ENCODE measurements at regions not wholly inside any gene's neighbourhood (a gene's known extent, or its start where the extent isn't known, plus 50 kb on each side); places are given as distances from the start of the nearest gene placed in this dataset.

GRCh38 chr6:56715741-56716140 lies 73.1 kb upstream of the DST start:
- no peak for DNase-seq (ENCODE audit: low read depth)

DNA sequence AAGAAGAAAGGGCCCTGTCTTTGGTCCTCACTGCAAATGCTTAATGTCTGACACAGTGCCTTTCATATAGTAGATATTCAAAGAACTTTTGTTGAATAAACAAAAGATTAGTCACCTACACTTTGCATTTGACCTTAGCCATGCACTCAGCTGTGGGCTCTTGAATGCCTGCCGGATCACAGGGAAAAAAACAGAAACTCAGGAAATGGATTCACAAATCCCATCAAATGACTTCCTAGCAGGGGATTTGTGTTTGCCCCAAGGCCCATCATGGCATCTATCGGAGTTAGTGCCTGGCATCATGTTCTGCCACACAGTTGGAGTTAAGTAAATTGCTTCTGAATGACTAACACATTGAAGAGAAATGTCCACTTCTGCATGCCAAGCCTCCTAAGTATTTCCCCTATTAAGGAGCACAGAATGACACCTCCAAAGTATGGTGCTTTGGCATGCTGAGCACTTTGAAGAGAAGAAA lies 72.3 kb upstream of the DST start:
- no peak for DNase-seq (ENCODE audit: low read depth)

- DNase-seq (ENCODE audit: low read depth), result no peak
These were observed 71.6 kb upstream of the DST start for GRCh38 chr6:56714273-56714672.

- DNase-seq (ENCODE audit: low read depth), result no peak
These were observed 70.6 kb upstream of the DST start for GRCh38 chr6:56713254-56713672.

DNA sequence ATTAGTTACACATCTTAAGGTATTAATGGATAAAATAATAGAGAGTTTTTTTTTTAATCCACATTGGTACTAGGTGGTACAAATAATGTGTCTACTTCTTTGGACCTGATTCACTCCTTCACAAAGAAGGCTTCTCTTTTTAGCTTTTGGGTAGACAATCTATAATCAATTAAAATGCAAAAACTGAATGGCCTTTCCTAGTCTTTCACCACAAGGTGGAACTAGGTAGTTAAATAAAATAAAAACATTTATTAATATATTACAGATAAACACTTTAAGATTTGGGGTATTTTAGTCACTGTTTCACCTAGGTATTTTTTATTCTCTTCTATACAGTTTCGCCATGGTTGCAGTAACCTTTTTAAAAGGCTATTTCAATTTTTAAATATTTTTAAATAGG lies 68.3 kb upstream of the DST start:
- DNase-seq (ENCODE audit: low read depth), result no peak

DNA sequence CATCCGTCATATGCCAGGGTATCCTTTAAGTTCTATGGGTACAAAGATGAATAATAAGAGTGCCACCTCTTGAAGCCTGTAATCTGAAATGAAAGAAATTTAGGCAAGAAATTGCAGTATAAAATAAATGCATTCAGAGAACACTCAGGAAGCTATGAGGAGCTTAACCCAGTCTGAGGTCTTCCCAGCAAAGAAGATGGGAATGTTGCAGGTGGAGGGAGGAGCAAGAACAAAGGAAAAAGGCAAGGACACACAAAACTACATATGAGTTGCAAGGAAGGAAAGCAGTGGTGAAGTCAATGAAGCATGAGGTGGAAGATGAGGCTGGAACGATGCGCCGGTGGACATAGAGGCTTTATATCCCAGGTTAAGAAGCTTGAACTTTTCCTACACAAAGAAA lies 67.0 kb upstream of the DST start:
- no peak for DNase-seq (ENCODE audit: low read depth)

- DNase-seq (ENCODE audit: low read depth), result no peak
These were observed 66.3 kb upstream of the DST start for GRCh38 chr6:56708810-56709597.

DNA sequence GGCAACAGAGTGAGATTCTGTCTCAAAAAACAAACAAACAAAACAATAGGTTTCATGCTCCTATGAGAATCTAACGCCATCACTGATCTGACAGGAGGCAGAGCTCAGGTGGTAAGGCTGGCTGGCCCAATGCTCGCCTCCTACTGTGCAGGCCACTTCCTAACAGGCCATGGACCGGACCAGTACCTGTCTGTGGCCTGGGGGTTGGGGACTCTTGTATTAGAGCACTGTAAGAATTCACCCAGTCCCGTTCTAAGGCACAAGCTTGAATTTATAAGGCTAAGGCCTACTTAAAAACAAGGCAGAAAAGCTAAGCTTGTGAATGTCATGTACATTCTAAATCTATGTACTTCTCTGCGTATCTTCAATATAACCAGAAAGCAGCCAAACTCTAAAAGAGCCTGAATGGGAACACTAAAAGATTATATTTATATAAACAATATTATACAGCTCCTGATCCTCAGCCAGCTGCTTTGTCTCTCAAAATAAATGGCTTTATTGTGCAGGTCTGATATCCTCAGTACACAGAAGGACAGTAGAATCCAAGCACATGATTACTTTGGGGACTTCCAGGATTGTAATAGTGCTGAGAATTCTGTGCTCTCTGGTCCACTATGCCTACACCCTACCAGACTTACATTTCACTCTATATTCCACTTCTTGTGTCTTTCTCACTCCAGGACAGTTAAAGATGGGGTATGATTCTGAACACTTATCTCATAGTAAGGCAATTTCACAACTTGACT lies 64.5 kb upstream of the DST start:
- no peak for DNase-seq (ENCODE audit: low read depth)

- DNase-seq (ENCODE audit: low read depth), result no peak
These were observed 56.5 kb upstream of the DST start for GRCh38 chr6:56699066-56699654.

DNA sequence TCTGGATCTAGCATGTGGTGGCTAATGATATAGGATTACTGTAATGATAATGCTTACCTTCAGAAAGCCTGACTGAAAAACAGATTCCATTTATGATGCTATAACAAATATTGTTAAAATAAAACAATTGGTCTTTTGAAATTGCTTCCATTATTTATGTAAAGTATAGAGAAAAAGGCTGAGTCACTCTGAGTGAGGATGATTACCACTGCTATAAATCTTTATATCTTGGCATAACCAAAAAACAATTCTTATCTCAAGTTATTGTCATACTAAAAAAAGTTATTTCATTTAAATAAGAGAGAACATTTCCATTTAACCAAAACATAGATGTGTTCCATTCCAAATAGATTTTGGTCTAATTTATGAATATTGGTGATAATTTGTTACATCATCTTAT lies 53.0 kb upstream of the DST start:
- no peak for DNase-seq (ENCODE audit: low read depth)

DNA sequence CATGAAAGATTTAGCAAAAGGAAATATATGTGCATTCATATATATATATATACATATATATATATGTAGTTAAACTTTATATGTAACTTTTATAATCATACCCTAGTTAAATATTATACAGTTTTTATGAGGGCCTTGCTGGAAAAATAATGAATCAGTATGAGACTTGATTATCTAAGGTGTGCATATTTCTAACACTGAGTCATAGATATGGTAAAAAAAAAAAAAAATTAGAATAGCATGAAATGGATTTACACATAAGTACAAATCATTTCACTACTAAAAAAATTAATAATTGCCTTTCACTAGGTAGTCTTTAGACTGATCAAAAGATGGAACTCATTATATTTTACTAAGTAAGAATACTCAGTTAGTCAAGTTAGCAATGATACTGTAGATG lies 51.3 kb upstream of the DST start:
- no peak for DNase-seq (ENCODE audit: low read depth)

DNA sequence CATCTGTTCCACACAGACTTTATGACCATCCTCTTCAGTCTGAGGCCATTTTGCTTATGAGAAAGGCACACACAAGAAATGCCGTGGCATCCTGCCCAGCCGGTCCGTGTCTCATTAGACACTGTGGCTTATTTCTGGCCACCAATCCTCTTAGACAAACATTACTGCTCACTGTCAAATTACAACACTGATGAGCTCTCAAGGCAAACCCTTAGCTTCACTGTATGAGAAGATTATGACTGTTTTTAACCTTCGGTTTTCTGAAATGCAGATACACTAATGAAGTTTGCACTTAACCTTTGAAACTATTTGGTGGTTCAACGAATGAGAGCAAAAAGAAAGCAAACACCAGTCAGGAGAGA lies 50.5 kb upstream of the DST start:
- DNase-seq (ENCODE audit: low read depth), result no peak

DNA sequence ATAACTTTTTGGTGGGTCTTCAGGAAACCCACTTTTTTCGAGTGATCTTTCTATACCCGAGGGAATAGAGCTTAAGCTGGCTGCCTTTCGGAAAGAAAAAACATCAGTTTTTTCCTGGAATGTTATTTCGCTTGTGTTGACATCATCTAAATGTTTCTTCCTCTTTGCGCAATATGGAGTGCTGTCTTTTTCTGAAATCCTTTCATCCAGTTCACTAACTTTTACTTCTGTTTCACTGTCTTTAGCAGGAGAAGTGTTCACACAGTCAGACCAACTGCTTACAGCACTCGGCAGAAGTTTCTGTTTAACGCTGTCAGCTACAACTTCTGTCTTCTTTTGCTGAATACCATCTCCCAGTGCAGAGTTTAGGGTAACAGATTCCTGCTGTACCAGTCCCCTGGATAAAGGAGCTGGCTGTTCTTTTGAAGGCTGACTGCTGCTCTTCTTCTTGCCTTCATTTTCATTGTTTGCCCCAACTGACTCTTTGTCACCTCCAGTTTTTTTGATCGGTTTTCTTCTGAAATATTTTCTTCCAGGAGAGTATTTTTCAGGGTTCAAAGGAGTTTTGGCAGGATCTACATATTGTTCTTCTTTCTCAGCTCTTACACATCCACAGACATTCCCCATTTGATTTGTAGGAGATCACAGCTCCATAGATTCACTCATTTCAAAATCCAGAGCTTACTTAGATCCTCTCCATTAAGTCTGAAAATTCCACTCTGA lies 50.0 kb upstream of the DST start:
- no peak for DNase-seq (ENCODE audit: low read depth)
